IMR-90 (cell line): ENCODE measurements at regions not wholly inside any gene's neighbourhood (a gene's known extent, or its start where the extent isn't known, plus 50 kb on each side); places are given as distances from the start of the nearest gene placed in this dataset.

Source experiments
- BHLHE40 ChIP-seq: fragments of 150-350 bp; IDR thresholded peaks from 2 replicates; pipeline ENCODE4 v1.6.1; 2016; ENCODE audit warnings: mild to moderate bottlenecking, low read depth, low read length
- CEBPB ChIP-seq: IDR thresholded peaks from 2 replicates; pipeline ENCODE4 v1.6.1; 2012; ENCODE audit warnings: low read depth, low read length, improper control_type of control experiment
- CHD1 ChIP-seq: IDR thresholded peaks from 2 replicates; pipeline ENCODE4 v1.6.1; 2012; ENCODE audit warnings: low read depth, low read length, improper control_type of control experiment
- MAFK ChIP-seq: IDR thresholded peaks from 2 replicates; pipeline ENCODE4 v1.6.1; 2012; ENCODE audit warnings: low read depth, low read length, improper control_type of control experiment
- MXI1 ChIP-seq: IDR thresholded peaks from 2 replicates; pipeline ENCODE4 v1.6.1; 2012; ENCODE audit warnings: low read depth, mild to moderate bottlenecking, low read length, moderate library complexity, borderline replicate concordance
- POLR2A ChIP-seq: IDR thresholded peaks from 2 replicates; pipeline ENCODE4 v1.6.1; 2012; ENCODE audit warnings: mild to moderate bottlenecking, low read depth, low read length
- RAD21 ChIP-seq: IDR thresholded peaks from 2 replicates; pipeline ENCODE4 v1.6.1; 2012; ENCODE audit warnings: low read length, improper control_type of control experiment
- RCOR1 ChIP-seq: IDR thresholded peaks from 2 replicates; pipeline ENCODE4 v1.6.1; 2012; ENCODE audit warnings: mild to moderate bottlenecking, low read length, improper control_type of control experiment; ENCODE audit not compliant: insufficient replicate concordance
- RFX5 ChIP-seq: IDR thresholded peaks from 2 replicates; pipeline ENCODE4 v1.8.0; 2012; ENCODE audit warnings: low read depth, mild to moderate bottlenecking, low read length, moderate library complexity
- SMC3 ChIP-seq: fragments of 150-350 bp; IDR thresholded peaks from 2 replicates; pipeline ENCODE4 v1.6.1; 2016; ENCODE audit warnings: low read depth, mild to moderate bottlenecking, antibody characterized with exemption, low read length, moderate library complexity
- TF ChIP-seq, protein P1 (sequence below): conservative IDR thresholded peaks from 2 replicates; pipeline ENCODE4 v1.5.1; 2012; ENCODE audit warnings: mild to moderate bottlenecking, low read depth, low read length, improper control_type of control experiment
- TF ChIP-seq, protein P2 (sequence below): fragments of 150-350 bp; IDR thresholded peaks from 2 replicates; pipeline ENCODE4 v1.6.1; 2016; ENCODE audit warnings: low read depth, mild to moderate bottlenecking, low read length, moderate library complexity, borderline replicate concordance

DNA sequence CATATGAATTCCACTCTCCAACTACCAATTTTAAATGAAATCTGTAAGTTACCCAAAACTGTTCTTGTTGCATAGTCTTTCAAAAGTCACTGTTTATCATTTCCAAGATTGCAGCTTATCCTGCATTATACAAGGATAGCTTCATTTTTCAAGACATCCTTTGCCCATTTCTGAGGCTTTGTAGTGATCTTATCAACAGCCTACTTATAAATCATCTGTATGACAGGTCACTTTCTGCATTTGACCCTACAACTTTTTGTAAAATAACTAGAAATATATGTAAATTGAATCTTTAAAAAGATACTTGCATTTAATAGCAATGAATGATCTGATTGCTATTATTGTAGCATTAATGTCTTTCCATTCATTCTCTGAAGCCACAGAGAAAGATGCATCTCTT, 521.1 kb downstream of the UTRN start:
- TF ChIP-seq RAD21 = no peak
- TF ChIP-seq, protein P1, sequence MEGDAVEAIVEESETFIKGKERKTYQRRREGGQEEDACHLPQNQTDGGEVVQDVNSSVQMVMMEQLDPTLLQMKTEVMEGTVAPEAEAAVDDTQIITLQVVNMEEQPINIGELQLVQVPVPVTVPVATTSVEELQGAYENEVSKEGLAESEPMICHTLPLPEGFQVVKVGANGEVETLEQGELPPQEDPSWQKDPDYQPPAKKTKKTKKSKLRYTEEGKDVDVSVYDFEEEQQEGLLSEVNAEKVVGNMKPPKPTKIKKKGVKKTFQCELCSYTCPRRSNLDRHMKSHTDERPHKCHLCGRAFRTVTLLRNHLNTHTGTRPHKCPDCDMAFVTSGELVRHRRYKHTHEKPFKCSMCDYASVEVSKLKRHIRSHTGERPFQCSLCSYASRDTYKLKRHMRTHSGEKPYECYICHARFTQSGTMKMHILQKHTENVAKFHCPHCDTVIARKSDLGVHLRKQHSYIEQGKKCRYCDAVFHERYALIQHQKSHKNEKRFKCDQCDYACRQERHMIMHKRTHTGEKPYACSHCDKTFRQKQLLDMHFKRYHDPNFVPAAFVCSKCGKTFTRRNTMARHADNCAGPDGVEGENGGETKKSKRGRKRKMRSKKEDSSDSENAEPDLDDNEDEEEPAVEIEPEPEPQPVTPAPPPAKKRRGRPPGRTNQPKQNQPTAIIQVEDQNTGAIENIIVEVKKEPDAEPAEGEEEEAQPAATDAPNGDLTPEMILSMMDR = no peak
- no peak for TF ChIP-seq CEBPB
- TF ChIP-seq MAFK = no peak
- no peak for TF ChIP-seq POLR2A
- TF ChIP-seq BHLHE40 = no peak
- no peak for TF ChIP-seq CHD1
- TF ChIP-seq, protein P2, sequence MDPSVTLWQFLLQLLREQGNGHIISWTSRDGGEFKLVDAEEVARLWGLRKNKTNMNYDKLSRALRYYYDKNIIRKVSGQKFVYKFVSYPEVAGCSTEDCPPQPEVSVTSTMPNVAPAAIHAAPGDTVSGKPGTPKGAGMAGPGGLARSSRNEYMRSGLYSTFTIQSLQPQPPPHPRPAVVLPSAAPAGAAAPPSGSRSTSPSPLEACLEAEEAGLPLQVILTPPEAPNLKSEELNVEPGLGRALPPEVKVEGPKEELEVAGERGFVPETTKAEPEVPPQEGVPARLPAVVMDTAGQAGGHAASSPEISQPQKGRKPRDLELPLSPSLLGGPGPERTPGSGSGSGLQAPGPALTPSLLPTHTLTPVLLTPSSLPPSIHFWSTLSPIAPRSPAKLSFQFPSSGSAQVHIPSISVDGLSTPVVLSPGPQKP = no peak
- TF ChIP-seq SMC3 = no peak
- no peak for TF ChIP-seq RFX5
- TF ChIP-seq MXI1 = no peak
- TF ChIP-seq RCOR1 = no peak
